Naive thymus-derived CD8-positive, alpha-beta T cell (primary cell): ENCODE measurements at regions not wholly inside any gene's neighbourhood (a gene's known extent, or its start where the extent isn't known, plus 50 kb on each side); places are given as distances from the start of the nearest gene placed in this dataset.

Source experiments
- ATAC-seq, 2 donors: fragments of 150-1000 bp; cut with Tn5 transposase in 1 of 2; sonication (Bioruptor Pico), chemical (Tn5 transposase) in 1 of 2; 1 replicate in 1 of 2; 2 replicates in 1 of 2; pipeline ENCODE4 v1.10.0; 2021; ENCODE audit warnings: mild to moderate bottlenecking in 2 of 2, moderate library complexity in 2 of 2
- POLR2A ChIA-PET: fragments of 350-600 bp; sonication (Branson Sonifier 250); formaldehyde crosslinking; loops from one replicate; lab custom pipeline; 2021; ENCODE audit warnings: antibody characterized with exemption; lab: Charles Lee
- DNase-seq, 10 donors: peaks; one replicate each; pipeline versions ENCODE4 v3.0.0 to v3.0.0-alpha.2; 2020 to 2022
- H3K27ac Mint-ChIP-seq, 10 donors: one replicate each; pipeline ENCODE4 v1.8.0; 2020 to 2022; ENCODE audit warnings: mild to moderate bottlenecking in 10 of 10, mixed read lengths in 10 of 10, moderate library complexity in 4 of 10, inconsistent platforms in 1 of 10
- H3K27me3 Mint-ChIP-seq, 5 donors: one replicate each; pipeline ENCODE4 v1.8.0; 2021 to 2022; ENCODE audit warnings: mixed read lengths in 5 of 5
- H3K36me3 Mint-ChIP-seq, 3 donors: one replicate each; pipeline ENCODE4 v1.8.0; 2020 to 2022; ENCODE audit warnings: mixed read lengths in 3 of 3, mild to moderate bottlenecking in 2 of 3, inconsistent platforms in 1 of 3
- H3K4me1 Mint-ChIP-seq, 4 donors: one replicate each; pipeline ENCODE4 v1.8.0; 2021 to 2022; ENCODE audit warnings: mixed read lengths in 4 of 4
- H3K4me3 Mint-ChIP-seq, 10 donors: one replicate each; pipeline ENCODE4 v1.8.0; 2020 to 2022; ENCODE audit warnings: mild to moderate bottlenecking in 10 of 10, mixed read lengths in 10 of 10, moderate library complexity in 6 of 10, inconsistent platforms in 1 of 10
- H3K9me3 Mint-ChIP-seq, 9 donors: one replicate each; pipeline ENCODE4 v1.8.0; 2020 to 2022; ENCODE audit warnings: mixed read lengths in 9 of 9, mild to moderate bottlenecking in 3 of 9, inconsistent platforms in 1 of 9, moderate library complexity in 1 of 9

GRCh38 chr18:76134628-76135027 is 360.4 kb downstream of the ZNF516 start:
- Mint-ChIP-seq H3K27me3 (peaks cover 4 to 26% (median 8%) of the 10 kb centered on the region in 5 donors), H3K36me3 (peaks cover 0 to 6% (median 0%) of the 10 kb centered on the region in 3 donors), H3K27ac (no peak overlapping the region), H3K4me1 (peaks cover 0 to 7% (median 4%) of the 10 kb centered on the region in 4 donors), H3K4me3 (no peak overlapping the region), H3K9me3 (peaks cover 0 to 19% (median 6%) of the 10 kb centered on the region in 9 donors)
- DNase-seq: no peak
- POLR2A ChIA-PET: no interaction called here
- ATAC-seq: no peak

GRCh38 chr18:76133873-76134272 is 361.2 kb downstream of the ZNF516 start:
- H3K27me3 Mint-ChIP-seq: peaks cover 4 to 26% (median 8%) of the 10 kb centered on the region in 5 donors
- peaks cover 0 to 19% (median 6%) of the 10 kb centered on the region in 9 donors for H3K9me3 Mint-ChIP-seq
- H3K36me3 Mint-ChIP-seq: peaks cover 0 to 6% (median 0%) of the 10 kb centered on the region in 3 donors
- peaks cover 0 to 7% (median 4%) of the 10 kb centered on the region in 4 donors for H3K4me1 Mint-ChIP-seq
- POLR2A ChIA-PET: no interaction called here
- H3K27ac Mint-ChIP-seq: no peak overlapping the region
- no peak for ATAC-seq
- no peak for DNase-seq
- H3K4me3 Mint-ChIP-seq: no peak overlapping the region

GRCh38 chr18:76131738-76132137 is 363.3 kb downstream of the ZNF516 start:
- Mint-ChIP-seq H3K27ac (no peak overlapping the region), H3K36me3 (peaks cover 0 to 6% (median 0%) of the 10 kb centered on the region in 3 donors), H3K4me3 (no peak overlapping the region), H3K4me1 (peaks cover 0 to 7% (median 4%) of the 10 kb centered on the region in 4 donors), H3K9me3 (peaks cover 0 to 19% (median 6%) of the 10 kb centered on the region in 9 donors), H3K27me3 (peaks cover 2 to 26% (median 6%) of the 10 kb centered on the region in 5 donors)
- POLR2A ChIA-PET: no interaction called here
- DNase-seq (no peak), ATAC-seq (no peak)

GRCh38 chr18:76130845-76131244 is 364.2 kb downstream of the ZNF516 start:
- DNase-seq: no peak
- Mint-ChIP-seq H3K27me3 (peaks cover 2 to 26% (median 6%) of the 10 kb centered on the region in 5 donors), H3K9me3 (peaks cover 0 to 19% (median 6%) of the 10 kb centered on the region in 9 donors), H3K36me3 (peaks cover 0 to 6% (median 0%) of the 10 kb centered on the region in 3 donors), H3K27ac (no peak overlapping the region), H3K4me3 (no peak overlapping the region), H3K4me1 (peaks cover 0 to 7% (median 4%) of the 10 kb centered on the region in 4 donors)
- POLR2A ChIA-PET: no interaction called here
- no peak for ATAC-seq

- ATAC-seq: no peak
- H3K27ac Mint-ChIP-seq: no peak overlapping the region
- no peak overlapping the region for H3K4me3 Mint-ChIP-seq
- H3K9me3 Mint-ChIP-seq: peaks cover 0 to 3% (median 0%) of the 10 kb centered on the region in 9 donors
- H3K36me3 Mint-ChIP-seq: no peaks in the 10 kb centered on the region
- POLR2A ChIA-PET: no interaction called here
- no peaks in the 10 kb centered on the region for H3K4me1 Mint-ChIP-seq
- H3K27me3 Mint-ChIP-seq: peaks cover 0 to 19% (median 1%) of the 10 kb centered on the region in 5 donors
- DNase-seq: no peak
These were observed 368.7 kb downstream of the ZNF516 start for GRCh38 chr18:76126327-76126726.

- POLR2A ChIA-PET: no interaction called here
- Mint-ChIP-seq H3K4me3 (no peak overlapping the region), H3K27me3 (peaks cover 0 to 19% (median 6%) of the 10 kb centered on the region in 5 donors), H3K4me1 (no peaks in the 10 kb centered on the region), H3K27ac (no peak overlapping the region), H3K36me3 (no peaks in the 10 kb centered on the region), H3K9me3 (peaks cover 0 to 4% (median 0%) of the 10 kb centered on the region in 9 donors)
- ATAC-seq (no peak), DNase-seq (no peak)
These were observed 374.0 kb downstream of the ZNF516 start for GRCh38 chr18:76121011-76121410.

GRCh38 chr18:76115580-76115979 is 379.5 kb downstream of the ZNF516 start:
- H3K4me3 Mint-ChIP-seq: no peak overlapping the region
- DNase-seq: no peak
- peaks cover 0 to 12% (median 0%) of the 10 kb centered on the region in 9 donors for H3K9me3 Mint-ChIP-seq
- POLR2A ChIA-PET: no interaction called here
- H3K27me3 Mint-ChIP-seq: peaks cover 0 to 27% (median 6%) of the 10 kb centered on the region in 5 donors
- H3K27ac Mint-ChIP-seq: no peak overlapping the region
- H3K4me1 Mint-ChIP-seq: no peaks in the 10 kb centered on the region
- no peaks in the 10 kb centered on the region for H3K36me3 Mint-ChIP-seq
- ATAC-seq: no peak

- H3K36me3 Mint-ChIP-seq: no peaks in the 10 kb centered on the region
- H3K4me3 Mint-ChIP-seq: no peak overlapping the region
- no peaks in the 10 kb centered on the region for H3K4me1 Mint-ChIP-seq
- peak overlapping the region in 1 of 10 donors; percentile 79 for H3K27ac Mint-ChIP-seq
- H3K9me3 Mint-ChIP-seq: peaks cover 0 to 8% (median 0%) of the 10 kb centered on the region in 9 donors
- POLR2A ChIA-PET: no interaction called here
- H3K27me3 Mint-ChIP-seq: peaks cover 0 to 30% (median 6%) of the 10 kb centered on the region in 5 donors
- ATAC-seq (no peak), DNase-seq (no peak)
These were observed 381.9 kb downstream of the ZNF516 start for GRCh38 chr18:76113101-76113500.

- no peaks in the 10 kb centered on the region for H3K4me1 Mint-ChIP-seq
- peaks cover 0 to 5% (median 0%) of the 10 kb centered on the region in 3 donors for H3K36me3 Mint-ChIP-seq
- ATAC-seq: no peak
- peaks cover 0 to 8% (median 3%) of the 10 kb centered on the region in 5 donors for H3K27me3 Mint-ChIP-seq
- peaks cover 0 to 42% (median 14%) of the 10 kb centered on the region in 9 donors for H3K9me3 Mint-ChIP-seq
- POLR2A ChIA-PET: no interaction called here
- no peak overlapping the region for H3K27ac Mint-ChIP-seq
- H3K4me3 Mint-ChIP-seq: no peak overlapping the region
- no peak for DNase-seq
These were observed 392.4 kb downstream of the ZNF516 start for GRCh38 chr18:76102626-76103025.

GRCh38 chr18:76102156-76102555 is 392.9 kb downstream of the ZNF516 start:
- Mint-ChIP-seq H3K4me3 (no peak overlapping the region), H3K36me3 (peaks cover 0 to 5% (median 0%) of the 10 kb centered on the region in 3 donors), H3K4me1 (no peaks in the 10 kb centered on the region), H3K27me3 (peaks cover 0 to 8% (median 3%) of the 10 kb centered on the region in 5 donors), H3K27ac (no peak overlapping the region), H3K9me3 (peaks cover 0 to 41% (median 14%) of the 10 kb centered on the region in 9 donors)
- DNase-seq (no peak), ATAC-seq (no peak)
- POLR2A ChIA-PET: no interaction called here

- H3K4me3 Mint-ChIP-seq: no peak overlapping the region
- POLR2A ChIA-PET: no interaction called here
- no peaks in the 10 kb centered on the region for H3K4me1 Mint-ChIP-seq
- DNase-seq (no peak), ATAC-seq (no peak)
- H3K36me3 Mint-ChIP-seq: peaks cover 0 to 5% (median 0%) of the 10 kb centered on the region in 3 donors
- H3K27me3 Mint-ChIP-seq: peaks cover 2 to 8% (median 4%) of the 10 kb centered on the region in 5 donors
- no peak overlapping the region for H3K27ac Mint-ChIP-seq
- H3K9me3 Mint-ChIP-seq: peaks cover 0 to 25% (median 12%) of the 10 kb centered on the region in 9 donors
These were observed 395.0 kb downstream of the ZNF516 start for GRCh38 chr18:76099931-76100457.

- H3K4me3 Mint-ChIP-seq: no peak overlapping the region
- peaks cover 2 to 22% (median 8%) of the 10 kb centered on the region in 9 donors for H3K9me3 Mint-ChIP-seq
- DNase-seq (no peak), ATAC-seq (no peak)
- H3K27ac Mint-ChIP-seq: no peak overlapping the region
- no peaks in the 10 kb centered on the region for H3K4me1 Mint-ChIP-seq
- POLR2A ChIA-PET: no interaction called here
- peaks cover 0 to 5% (median 0%) of the 10 kb centered on the region in 3 donors for H3K36me3 Mint-ChIP-seq
- H3K27me3 Mint-ChIP-seq: peaks cover 2 to 14% (median 8%) of the 10 kb centered on the region in 5 donors
These were observed 396.2 kb downstream of the ZNF516 start for GRCh38 chr18:76098674-76099411.

GRCh38 chr18:76081536-76081935 is 413.5 kb downstream of the ZNF516 start:
- H3K27ac Mint-ChIP-seq: no peak overlapping the region
- ATAC-seq: no peak
- no peak for DNase-seq
- no peaks in the 10 kb centered on the region for H3K36me3 Mint-ChIP-seq
- H3K27me3 Mint-ChIP-seq: peaks cover 0 to 13% (median 7%) of the 10 kb centered on the region in 5 donors
- H3K4me3 Mint-ChIP-seq: no peak overlapping the region
- H3K4me1 Mint-ChIP-seq: no peaks in the 10 kb centered on the region
- POLR2A ChIA-PET: no interaction called here
- H3K9me3 Mint-ChIP-seq: peaks cover 0 to 5% (median 0%) of the 10 kb centered on the region in 9 donors
